GM18499 (cell line): ENCODE measurements at regions not wholly inside any gene's neighbourhood (a gene's known extent, or its start where the extent isn't known, plus 50 kb on each side); places are given as distances from the start of the nearest gene placed in this dataset.

Source experiments
- ATAC-seq: cut with Tn5 transposase; IDR thresholded peaks from one replicate; pipeline ENCODE4 v1.9.1; 2021; ENCODE audit warnings: moderate number of reproducible peaks; ENCODE audit not compliant: insufficient read depth, unreplicated experiment

GRCh38 chr15:70478251-70478990, 284.9 kb downstream of the UACA start:
- no peak for ATAC-seq

- no peak for ATAC-seq
Measured at GRCh38 chr15:70477750-70478250, 285.6 kb downstream of the UACA start.

GRCh38 chr15:70476441-70476840, 286.9 kb downstream of the UACA start:
- no peak for ATAC-seq

- no peak for ATAC-seq
Measured at GRCh38 chr15:70475921-70476320, 287.4 kb downstream of the UACA start.

- ATAC-seq = no peak
Measured at GRCh38 chr15:70475407-70475781, 288.0 kb downstream of the UACA start.

- no peak for ATAC-seq
Measured at GRCh38 chr15:70474471-70475406, 288.6 kb downstream of the UACA start.

DNA sequence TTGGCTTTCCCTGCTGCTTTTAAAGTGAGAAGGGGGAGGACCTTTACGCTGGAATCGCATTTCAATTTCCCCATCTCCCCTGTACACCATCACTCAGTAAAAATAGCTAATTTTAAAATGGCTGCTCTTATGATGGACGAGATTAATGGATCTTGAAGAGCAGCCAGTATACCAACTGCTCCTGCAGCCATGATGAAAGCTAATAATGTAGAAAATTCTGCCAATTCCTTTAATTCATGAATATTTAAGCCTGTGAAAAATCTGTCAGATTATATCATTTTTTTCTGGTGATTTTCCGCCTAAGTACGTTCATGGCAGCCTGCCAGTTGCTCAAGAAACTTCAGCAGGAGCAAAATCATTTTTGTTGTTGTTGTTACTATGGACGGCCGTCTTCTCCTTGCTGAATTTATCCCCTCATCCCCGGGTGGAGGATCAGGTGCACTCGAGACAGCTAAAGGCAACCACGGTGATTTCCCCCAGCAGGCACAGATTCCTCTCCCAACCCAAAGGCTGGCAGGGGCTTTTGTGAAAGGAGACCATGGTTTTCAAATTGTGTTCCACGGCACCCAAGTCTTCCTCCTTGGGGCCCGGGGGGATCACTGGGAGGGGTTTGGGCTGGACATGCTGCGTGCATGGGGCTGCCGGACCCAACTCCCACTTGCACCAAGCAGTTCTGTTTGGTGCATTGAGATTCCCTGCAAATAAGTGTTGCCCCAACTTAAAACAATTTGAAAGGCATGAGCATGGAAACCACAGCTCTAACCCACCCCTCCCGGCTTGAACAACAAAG, 289.6 kb downstream of the UACA start:
- ATAC-seq = no peak

- ATAC-seq = no peak
Measured at GRCh38 chr15:70471517-70471916, 291.8 kb downstream of the UACA start.

GRCh38 chr15:70470556-70471191, 292.7 kb downstream of the UACA start:
- ATAC-seq = no peak

DNA sequence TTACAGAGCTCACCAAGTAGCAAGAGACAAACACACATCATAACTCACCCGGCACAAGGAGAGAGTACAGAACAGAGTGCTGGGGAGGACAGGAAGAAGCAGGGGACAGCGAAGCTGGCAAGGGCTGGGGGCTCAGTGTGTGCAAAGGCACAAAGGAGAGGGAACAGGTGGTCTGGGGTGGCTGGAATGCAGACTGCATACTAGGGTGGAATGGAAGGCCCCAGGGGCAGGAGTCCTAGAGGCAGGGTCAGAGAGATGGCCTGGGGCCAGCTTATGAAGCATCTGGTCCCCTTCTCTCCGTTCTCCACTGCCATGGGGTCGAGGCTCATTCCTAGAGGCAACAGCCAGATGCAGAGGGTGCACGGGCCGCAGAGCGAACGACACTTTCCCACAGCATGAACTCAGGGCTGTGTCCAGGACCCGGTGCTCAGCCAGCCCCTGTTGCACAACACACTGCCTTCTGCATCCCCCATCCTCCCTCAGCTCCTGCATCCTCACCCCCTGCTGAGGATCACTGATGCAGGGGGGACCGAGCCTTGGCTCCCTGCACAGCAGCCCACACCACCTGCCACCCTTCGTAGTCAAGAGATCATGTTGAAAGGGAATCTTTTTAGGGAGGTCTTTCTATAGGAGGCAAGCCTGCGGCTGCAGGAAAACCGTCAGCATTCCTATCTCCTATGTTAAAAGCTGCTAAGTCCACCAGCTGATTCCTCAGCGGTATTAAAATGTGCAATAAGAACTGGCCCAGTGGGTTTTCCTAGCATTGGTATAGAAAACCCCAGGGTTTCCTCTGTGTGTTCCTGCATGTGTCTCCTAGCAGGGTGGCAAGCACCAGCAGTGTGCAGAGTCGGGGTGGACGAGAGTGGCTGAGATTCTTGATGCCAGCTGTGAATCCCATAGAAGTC, 293.5 kb downstream of the UACA start:
- no peak for ATAC-seq

GRCh38 chr15:70469182-70469581, 294.2 kb downstream of the UACA start:
- no peak for ATAC-seq

GRCh38 chr15:70466895-70467529, 296.3 kb downstream of the UACA start:
- ATAC-seq = no peak

DNA sequence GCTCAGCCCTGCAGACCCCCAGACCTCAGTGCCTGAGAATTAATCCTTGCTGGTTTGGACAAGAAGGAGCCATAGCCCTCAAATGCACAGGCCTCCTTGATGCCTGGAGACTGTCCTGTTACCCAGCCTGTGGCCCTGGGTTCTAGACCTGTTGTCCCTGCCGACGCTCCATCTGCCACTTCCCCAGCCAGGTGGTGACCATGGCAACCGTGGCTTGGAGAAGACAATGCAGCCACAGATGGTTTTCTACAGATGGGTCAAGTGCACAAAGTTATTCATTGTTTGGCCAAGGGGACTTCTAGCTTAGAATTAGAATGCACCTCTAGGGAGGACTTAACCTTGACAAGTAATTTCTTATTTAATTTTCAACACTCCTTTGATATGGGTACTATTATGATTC, 297.1 kb downstream of the UACA start:
- no peak for ATAC-seq

- no peak for ATAC-seq
Measured at GRCh38 chr15:70465812-70466211, 297.5 kb downstream of the UACA start.

DNA sequence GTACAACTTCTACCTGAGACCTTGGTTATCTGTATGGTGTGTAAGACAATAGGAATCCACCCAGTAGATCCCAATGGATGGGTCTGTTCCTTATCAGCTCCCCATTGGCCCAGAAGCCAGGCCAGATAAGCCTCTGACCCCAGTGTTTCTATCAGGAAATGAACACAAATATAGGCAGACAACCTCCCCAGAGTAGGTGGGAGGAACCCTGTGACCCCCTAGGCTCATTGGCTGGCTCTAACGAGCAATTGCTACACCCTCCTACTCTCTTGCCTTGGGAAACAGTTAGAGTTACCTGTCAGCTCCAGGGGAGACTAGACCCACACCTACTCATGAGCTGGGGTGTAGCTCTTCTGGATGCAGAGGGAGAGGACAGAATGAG, 299.9 kb downstream of the UACA start:
- no peak for ATAC-seq

- no peak for ATAC-seq
Measured at GRCh38 chr15:70461992-70462391, 301.4 kb downstream of the UACA start.

DNA sequence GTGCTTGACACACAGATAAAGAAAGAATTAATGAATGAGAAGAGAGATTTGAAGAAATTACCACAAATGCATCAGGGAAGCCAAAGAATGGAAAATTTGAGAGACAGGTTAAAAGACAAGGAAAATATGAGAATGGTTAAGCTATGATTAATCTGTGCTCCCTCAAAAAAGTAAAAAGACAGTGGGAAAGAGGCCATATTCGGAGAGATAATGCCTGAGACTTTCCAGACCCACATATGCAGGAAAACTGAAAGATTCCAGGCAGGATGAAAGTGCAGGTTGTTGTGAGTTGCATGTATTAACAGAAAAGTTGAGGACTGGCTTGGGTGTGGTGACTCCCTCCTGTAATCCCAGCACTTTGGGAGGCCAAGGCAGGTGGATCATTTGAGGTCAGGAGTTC, 302.3 kb downstream of the UACA start:
- no peak for ATAC-seq

DNA sequence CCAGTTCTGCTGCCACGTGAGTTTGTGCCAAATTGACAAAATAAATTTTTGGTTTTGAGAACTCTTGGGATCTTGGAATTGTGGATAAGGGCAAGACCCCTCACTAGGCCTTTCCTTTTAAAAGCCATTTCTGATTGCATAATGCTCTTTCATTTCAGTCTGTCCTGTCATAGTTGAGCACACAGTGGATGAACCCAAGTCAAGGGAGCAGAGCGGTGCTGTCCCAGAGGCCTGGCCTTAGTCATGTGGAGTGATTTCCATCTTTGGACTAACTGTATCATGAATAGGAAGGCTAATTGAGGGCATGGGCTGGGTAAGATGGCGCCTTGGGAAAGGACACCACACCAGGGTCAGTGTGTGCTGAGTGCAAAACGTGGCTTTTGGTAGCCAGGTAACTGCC, 304.0 kb downstream of the UACA start:
- ATAC-seq = no peak

DNA sequence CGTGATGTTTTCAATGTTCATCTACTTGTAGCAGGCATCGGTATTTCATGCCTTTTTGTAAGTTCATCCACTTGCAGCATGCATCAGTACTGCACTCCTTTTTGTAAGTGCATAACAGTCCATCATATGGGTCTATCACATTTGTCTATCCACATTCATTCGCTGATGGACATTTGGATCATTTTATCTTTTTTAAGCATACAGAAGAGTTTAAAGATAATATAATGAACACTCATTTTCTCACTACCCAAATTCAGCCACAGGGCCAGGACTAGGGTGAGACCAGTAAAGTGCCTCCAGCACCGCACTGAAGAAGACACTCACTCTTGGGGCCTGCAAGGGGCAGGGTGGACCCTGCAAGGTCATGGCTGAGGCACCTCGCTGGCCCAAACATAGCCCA, 309.6 kb downstream of the UACA start:
- ATAC-seq = no peak
